ENCODE measurements at regions not wholly inside any gene's neighbourhood (a gene's known extent, or its start where the extent isn't known, plus 50 kb on each side); places are given as distances from the start of the nearest gene placed in this dataset.

DNA sequence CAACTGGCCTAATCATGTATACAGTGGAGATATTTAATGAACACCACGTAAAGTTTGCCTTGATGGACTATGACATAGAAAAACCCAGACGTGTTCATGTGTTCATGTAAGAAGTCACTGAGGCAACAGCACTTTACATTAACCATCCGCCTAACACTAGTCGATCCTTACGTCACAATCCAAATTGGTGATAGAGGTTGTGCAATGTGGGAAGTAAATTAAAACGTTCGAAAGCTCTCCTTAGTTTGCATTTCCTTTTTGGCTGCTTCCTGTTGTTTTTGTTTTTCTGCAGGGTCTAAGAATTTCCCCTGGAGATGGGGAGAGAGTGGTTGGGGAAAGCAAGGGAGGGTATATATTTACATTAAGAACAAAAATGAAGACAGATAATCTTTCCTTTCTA is 587.5 kb upstream of the ADGRL2 start:
- no peak overlapping the region for H2AFZ ChIP-seq (ENCODE audit: low read length)
- no peaks in the 10 kb centered on the region for H3K79me2 ChIP-seq (ENCODE audit: low read length)
- no peak overlapping the region for H3K9ac ChIP-seq (ENCODE audit: low read length)
- H3K27ac ChIP-seq (ENCODE audit: low read length), result no peak overlapping the region
- no peaks in the 10 kb centered on the region for H3K27me3 ChIP-seq (replicated peaks; ENCODE audit: insufficient read depth, low read length)
- H3K9me3 ChIP-seq (replicated peaks; ENCODE audit: insufficient read depth, low read length), result no peaks in the 10 kb centered on the region
- no peak overlapping the region for H3K4me2 ChIP-seq (ENCODE audit: low read depth, low read length)
- no peak overlapping the region for H3K4me3 ChIP-seq (ENCODE audit: low read length)
- no peaks in the 10 kb centered on the region for H3K9me2 ChIP-seq (replicated peaks; ENCODE audit: insufficient read depth, low read length)
- TF ChIP-seq EZH2phosphoT487 (IDR thresholded peaks at IDR 0.05; ENCODE audit: low read length), result no peak
- no peak for TF ChIP-seq EZH2 (optimal IDR thresholded peaks at IDR 0.05; ENCODE audit: low read depth, low read length)
- TF ChIP-seq, protein P1, sequence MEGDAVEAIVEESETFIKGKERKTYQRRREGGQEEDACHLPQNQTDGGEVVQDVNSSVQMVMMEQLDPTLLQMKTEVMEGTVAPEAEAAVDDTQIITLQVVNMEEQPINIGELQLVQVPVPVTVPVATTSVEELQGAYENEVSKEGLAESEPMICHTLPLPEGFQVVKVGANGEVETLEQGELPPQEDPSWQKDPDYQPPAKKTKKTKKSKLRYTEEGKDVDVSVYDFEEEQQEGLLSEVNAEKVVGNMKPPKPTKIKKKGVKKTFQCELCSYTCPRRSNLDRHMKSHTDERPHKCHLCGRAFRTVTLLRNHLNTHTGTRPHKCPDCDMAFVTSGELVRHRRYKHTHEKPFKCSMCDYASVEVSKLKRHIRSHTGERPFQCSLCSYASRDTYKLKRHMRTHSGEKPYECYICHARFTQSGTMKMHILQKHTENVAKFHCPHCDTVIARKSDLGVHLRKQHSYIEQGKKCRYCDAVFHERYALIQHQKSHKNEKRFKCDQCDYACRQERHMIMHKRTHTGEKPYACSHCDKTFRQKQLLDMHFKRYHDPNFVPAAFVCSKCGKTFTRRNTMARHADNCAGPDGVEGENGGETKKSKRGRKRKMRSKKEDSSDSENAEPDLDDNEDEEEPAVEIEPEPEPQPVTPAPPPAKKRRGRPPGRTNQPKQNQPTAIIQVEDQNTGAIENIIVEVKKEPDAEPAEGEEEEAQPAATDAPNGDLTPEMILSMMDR (IDR thresholded peaks at IDR 0.05; ENCODE audit: low read length), result no peak
- no peaks in the 10 kb centered on the region for H4K20me1 ChIP-seq (ENCODE audit: insufficient read depth, low read length)
- DNase-seq, result no peak
- H3K36me3 ChIP-seq (replicated peaks; ENCODE audit: insufficient read depth, low read length), result no peaks in the 10 kb centered on the region
- H3K4me1 ChIP-seq (ENCODE audit: low read length), result no peaks in the 10 kb centered on the region
- no peaks in the 10 kb centered on the region for H3F3A ChIP-seq (ENCODE audit: insufficient read depth, low read length)

DNA sequence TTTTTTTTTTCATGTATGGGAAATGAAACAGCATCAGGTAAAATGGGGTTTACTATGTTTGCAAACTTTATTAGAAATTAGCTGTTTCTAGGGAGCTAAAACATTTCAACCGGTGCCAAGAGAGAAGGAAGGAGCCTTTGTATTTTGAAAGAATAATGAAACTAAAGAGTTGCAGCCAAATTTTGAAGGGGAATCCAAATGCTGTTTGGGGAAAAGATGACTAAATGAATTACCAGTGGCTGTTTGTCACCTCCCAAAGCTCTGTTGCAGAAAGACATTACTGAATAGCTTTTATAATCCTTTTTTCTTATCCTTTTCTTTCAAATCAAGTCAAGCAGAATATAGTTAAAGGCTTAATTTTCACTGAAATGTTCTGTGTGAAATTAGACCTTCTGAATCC is 591.3 kb upstream of the ADGRL2 start:
- no peaks in the 10 kb centered on the region for H4K20me1 ChIP-seq (ENCODE audit: insufficient read depth, low read length)
- no peaks in the 10 kb centered on the region for H3K36me3 ChIP-seq (replicated peaks; ENCODE audit: insufficient read depth, low read length)
- no peak overlapping the region for H2AFZ ChIP-seq (ENCODE audit: low read length)
- TF ChIP-seq EZH2 (optimal IDR thresholded peaks at IDR 0.05; ENCODE audit: low read depth, low read length) (no peak), EZH2phosphoT487 (IDR thresholded peaks at IDR 0.05; ENCODE audit: low read length) (no peak)
- TF ChIP-seq, protein P1 (IDR thresholded peaks at IDR 0.05; ENCODE audit: low read length), result no peak
- no peaks in the 10 kb centered on the region for H3K4me1 ChIP-seq (ENCODE audit: low read length)
- no peaks in the 10 kb centered on the region for H3K9me2 ChIP-seq (replicated peaks; ENCODE audit: insufficient read depth, low read length)
- H3K9me3 ChIP-seq (replicated peaks; ENCODE audit: insufficient read depth, low read length), result no peaks in the 10 kb centered on the region
- H3F3A ChIP-seq (ENCODE audit: insufficient read depth, low read length), result no peaks in the 10 kb centered on the region
- H3K27me3 ChIP-seq (replicated peaks; ENCODE audit: insufficient read depth, low read length), result no peaks in the 10 kb centered on the region
- H3K4me2 ChIP-seq (ENCODE audit: low read depth, low read length), result no peak overlapping the region
- no peak for DNase-seq
- H3K4me3 ChIP-seq (ENCODE audit: low read length), result no peak overlapping the region
- no peak overlapping the region for H3K9ac ChIP-seq (ENCODE audit: low read length)
- no peak overlapping the region for H3K27ac ChIP-seq (ENCODE audit: low read length)
- no peaks in the 10 kb centered on the region for H3K79me2 ChIP-seq (ENCODE audit: low read length)

DNA sequence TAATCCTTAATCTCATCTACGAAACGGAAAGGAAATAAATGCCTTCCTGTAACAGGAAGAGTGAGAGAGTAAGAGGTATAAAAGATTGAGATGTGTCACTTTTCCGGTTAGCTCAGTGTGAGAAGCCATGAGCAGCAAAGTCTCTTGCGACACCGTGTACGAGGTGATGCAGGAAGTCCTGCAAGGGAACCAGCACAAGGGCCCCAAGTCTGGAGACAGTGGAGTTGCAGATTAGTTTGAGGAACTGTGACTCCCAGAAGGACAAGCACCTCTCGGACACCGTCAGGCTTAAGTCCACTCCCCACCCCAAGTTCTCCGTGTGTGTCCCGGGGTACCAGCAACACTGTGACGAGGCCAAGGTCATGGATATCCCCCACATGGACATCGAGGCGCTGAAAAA is 592.3 kb upstream of the ADGRL2 start:
- Histone ChIP-seq H3K79me2 (ENCODE audit: low read length) (no peaks in the 10 kb centered on the region), H2AFZ (ENCODE audit: low read length) (no peak overlapping the region), H3K4me3 (ENCODE audit: low read length) (no peak overlapping the region), H3K27me3 (replicated peaks; ENCODE audit: insufficient read depth, low read length) (no peaks in the 10 kb centered on the region), H3K4me2 (ENCODE audit: low read depth, low read length) (no peak overlapping the region), H3K4me1 (ENCODE audit: low read length) (no peaks in the 10 kb centered on the region), H3K9me3 (replicated peaks; ENCODE audit: insufficient read depth, low read length) (no peaks in the 10 kb centered on the region), H3K27ac (ENCODE audit: low read length) (no peak overlapping the region), H4K20me1 (ENCODE audit: insufficient read depth, low read length) (no peaks in the 10 kb centered on the region), H3K9me2 (replicated peaks; ENCODE audit: insufficient read depth, low read length) (no peaks in the 10 kb centered on the region), H3F3A (ENCODE audit: insufficient read depth, low read length) (no peaks in the 10 kb centered on the region), H3K36me3 (replicated peaks; ENCODE audit: insufficient read depth, low read length) (no peaks in the 10 kb centered on the region), H3K9ac (ENCODE audit: low read length) (no peak overlapping the region)
- DNase-seq, result no peak
- TF ChIP-seq, protein P1 (IDR thresholded peaks at IDR 0.05; ENCODE audit: low read length), result no peak
- TF ChIP-seq EZH2 (optimal IDR thresholded peaks at IDR 0.05; ENCODE audit: low read depth, low read length) (no peak), EZH2phosphoT487 (IDR thresholded peaks at IDR 0.05; ENCODE audit: low read length) (no peak)

All from MM.1S (cell line).